ENCODE measurements at regions not wholly inside any gene's neighbourhood (a gene's known extent, or its start where the extent isn't known, plus 50 kb on each side); places are given as distances from the start of the nearest gene placed in this dataset.

DNA sequence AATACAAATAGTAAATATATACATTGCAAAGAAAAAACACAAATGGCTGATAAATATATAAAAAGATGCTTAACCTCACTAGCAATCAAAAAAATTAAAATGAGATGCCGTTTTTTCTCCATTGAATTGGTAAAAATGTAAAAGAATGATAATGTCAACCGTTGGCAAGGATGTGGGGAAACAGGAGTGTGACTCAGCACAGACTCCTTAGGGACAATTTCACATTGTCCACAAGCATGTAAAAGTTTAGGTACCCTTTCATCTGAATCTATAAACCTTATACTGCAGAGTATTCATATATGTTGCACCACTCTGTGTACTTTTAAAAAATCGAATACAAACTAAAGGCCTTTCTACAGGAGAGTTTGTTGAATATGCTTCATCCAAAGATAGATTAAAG lies 143.1 kb upstream of the RREB1 start:
- TF ChIP-seq, protein P1, sequence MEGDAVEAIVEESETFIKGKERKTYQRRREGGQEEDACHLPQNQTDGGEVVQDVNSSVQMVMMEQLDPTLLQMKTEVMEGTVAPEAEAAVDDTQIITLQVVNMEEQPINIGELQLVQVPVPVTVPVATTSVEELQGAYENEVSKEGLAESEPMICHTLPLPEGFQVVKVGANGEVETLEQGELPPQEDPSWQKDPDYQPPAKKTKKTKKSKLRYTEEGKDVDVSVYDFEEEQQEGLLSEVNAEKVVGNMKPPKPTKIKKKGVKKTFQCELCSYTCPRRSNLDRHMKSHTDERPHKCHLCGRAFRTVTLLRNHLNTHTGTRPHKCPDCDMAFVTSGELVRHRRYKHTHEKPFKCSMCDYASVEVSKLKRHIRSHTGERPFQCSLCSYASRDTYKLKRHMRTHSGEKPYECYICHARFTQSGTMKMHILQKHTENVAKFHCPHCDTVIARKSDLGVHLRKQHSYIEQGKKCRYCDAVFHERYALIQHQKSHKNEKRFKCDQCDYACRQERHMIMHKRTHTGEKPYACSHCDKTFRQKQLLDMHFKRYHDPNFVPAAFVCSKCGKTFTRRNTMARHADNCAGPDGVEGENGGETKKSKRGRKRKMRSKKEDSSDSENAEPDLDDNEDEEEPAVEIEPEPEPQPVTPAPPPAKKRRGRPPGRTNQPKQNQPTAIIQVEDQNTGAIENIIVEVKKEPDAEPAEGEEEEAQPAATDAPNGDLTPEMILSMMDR (conservative IDR thresholded peaks at IDR 0.05; ENCODE audit: low read depth, low read length) = no peak
- DNase-seq (ENCODE audit: low read depth) = no peak

DNA sequence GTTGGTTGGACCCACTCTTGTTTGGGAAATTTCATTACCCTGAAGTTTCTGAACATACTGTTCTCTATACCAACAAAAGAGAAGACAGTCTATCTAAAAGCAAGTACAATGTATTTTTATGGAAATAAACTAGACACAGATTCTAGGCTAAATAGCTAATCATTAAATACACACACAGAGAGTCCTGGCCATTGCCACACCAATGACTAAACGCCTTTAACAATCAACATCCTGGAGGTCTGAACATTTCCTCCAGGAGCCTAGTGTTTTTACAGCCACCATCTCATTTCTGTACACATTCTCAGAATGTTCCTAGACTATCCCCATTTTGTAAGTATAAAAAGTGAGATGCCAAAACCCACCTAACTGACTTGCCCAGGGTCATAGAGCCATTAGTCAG lies 141.6 kb upstream of the RREB1 start:
- TF ChIP-seq, protein P1 (conservative IDR thresholded peaks at IDR 0.05; ENCODE audit: low read depth, low read length) = no peak
- DNase-seq (ENCODE audit: low read depth) = peak; percentile 51
- H3K4me3 ChIP-seq (ENCODE audit: low read depth, low read length) = no peak overlapping the region

More for the DNA sequence above, 143.1 kb upstream of the RREB1 start:
- no peak overlapping the region for H3K4me3 ChIP-seq (ENCODE audit: low read depth, low read length)

DNA sequence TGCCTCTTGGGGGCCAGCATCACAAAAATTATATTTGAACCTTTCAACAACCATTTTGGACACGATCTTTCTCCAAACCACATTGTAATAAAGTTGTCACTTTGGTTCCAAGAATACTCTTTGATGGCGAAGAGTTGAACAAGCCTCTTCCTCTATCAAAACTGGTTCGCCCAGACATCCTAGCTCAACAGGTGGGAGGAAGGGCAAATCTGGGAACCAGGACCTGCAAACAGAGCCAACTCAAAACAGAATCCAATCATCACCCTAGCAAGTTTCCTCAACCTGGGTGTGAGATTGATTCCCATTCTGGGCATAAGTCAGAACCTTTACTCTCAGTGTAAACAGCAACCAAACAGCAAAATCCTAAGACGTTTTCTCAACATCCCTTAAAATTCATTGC lies 141.2 kb upstream of the RREB1 start:
- no peak overlapping the region for H3K4me3 ChIP-seq (ENCODE audit: low read depth, low read length)
- no peak for DNase-seq (ENCODE audit: low read depth)
- TF ChIP-seq, protein P1 (conservative IDR thresholded peaks at IDR 0.05; ENCODE audit: low read depth, low read length) = no peak

DNA sequence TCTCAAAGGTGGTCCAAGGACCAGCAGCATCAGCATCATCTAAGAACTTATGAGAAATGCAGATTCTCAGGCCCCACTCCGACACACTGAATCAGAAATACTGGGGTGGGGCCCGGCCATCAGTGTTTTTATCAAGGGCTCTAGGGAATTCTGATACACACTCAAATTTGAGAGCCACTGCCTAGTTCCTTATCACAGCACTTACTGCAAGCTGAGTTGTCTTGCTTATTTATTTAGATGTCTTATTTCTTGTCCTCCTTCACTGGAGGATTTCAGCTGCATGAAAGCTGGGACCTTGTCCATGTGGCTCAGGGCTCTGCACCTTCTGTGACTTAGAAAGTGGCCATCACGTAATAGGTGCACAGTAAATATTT lies 139.4 kb upstream of the RREB1 start:
- TF ChIP-seq, protein P1 (conservative IDR thresholded peaks at IDR 0.05; ENCODE audit: low read depth, low read length) = no peak

DNA sequence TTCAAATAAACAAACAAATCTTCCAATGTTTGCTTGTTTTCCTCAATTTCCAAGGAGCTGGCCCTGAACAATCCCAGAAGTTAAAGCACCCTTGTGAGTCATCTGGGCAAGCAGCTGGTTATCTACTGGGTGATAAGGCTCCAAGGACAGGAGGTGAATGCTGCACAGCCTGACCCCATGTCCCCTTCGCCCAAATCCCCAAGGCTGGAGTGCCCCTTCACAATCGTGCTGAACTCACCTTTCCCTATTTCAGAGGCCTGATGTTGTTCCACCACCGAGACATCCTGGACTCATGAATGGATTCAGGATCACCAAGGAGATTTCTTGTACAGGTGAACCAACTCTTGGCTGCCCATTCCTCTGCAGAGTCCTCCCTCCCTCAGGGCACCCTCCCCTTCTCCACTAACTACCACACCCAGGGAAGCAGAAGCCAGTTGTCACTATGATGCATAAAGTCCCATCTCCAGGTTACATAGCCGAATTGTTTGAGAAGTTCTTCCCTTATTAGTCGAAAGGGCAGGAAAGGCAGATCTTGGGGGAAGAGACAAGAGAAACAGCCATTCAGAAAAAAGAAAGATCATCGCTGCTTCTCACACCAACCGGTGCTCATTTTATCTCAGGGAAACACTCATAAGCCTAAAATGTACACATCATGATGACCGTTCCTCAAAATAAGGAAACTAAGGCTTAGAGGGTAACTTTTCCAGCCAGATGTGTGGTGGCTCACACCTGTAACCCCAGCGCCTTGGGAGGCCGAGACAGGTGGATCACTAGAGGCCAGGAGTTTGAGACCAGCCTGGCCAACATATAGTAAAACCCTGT lies 138.8 kb upstream of the RREB1 start:
- TF ChIP-seq, protein P1 (conservative IDR thresholded peaks at IDR 0.05; ENCODE audit: low read depth, low read length) = no peak
- no peak overlapping the region for H3K4me3 ChIP-seq (ENCODE audit: low read depth, low read length)
- DNase-seq (ENCODE audit: low read depth) = no peak

More for the DNA sequence above, 139.4 kb upstream of the RREB1 start:
- no peak overlapping the region for H3K4me3 ChIP-seq (ENCODE audit: low read depth, low read length)
- no peak for DNase-seq (ENCODE audit: low read depth)

DNA sequence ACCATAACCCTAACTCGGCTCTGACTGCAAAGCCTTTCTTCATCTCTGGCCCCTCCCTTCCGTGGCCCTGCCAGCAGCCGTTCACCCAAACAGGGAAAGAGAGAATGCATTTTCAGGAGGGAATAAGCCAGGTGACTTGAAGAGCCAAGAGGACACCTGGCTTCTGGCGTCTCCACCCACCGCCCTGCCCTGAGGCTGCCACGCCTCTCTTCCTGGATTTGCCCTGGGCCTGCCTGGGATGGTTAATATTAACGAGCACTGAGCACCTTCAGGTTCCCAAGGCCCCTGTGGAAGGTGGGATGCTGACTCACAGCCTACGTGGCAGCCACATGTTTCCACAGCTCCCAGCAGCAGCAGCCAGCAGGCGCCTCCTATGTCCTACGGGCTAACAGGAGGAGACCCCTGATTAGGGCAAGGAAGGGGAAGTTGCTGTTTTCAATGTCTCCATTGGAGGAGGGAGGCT lies 138.0 kb upstream of the RREB1 start:
- DNase-seq (ENCODE audit: low read depth) = peak; percentile 61
- peak overlapping the region; percentile 12 for H3K4me3 ChIP-seq (ENCODE audit: low read depth, low read length)
- TF ChIP-seq, protein P1 (conservative IDR thresholded peaks at IDR 0.05; ENCODE audit: low read depth, low read length) = peak; percentile 21

DNA sequence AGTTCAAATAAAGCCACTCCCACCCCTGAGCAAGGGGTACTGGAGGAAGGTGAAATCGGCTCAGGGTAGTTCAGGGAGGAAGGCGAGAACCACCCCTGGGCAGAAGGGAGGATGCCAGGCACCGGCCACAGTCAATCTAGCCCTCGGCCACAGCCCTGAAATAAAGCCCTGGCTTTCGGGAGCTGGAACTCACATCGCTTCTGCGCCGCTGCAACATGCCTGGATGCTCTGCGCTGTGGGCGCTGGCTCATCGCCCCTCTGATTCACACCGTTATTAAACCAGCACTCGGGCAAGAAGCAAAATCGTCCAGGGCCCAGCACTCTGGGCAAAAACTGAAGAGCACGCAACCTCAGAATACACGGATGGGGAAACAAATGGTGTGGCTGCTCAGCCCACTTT lies 136.9 kb upstream of the RREB1 start:
- no peak for DNase-seq (ENCODE audit: low read depth)
- TF ChIP-seq, protein P1 (conservative IDR thresholded peaks at IDR 0.05; ENCODE audit: low read depth, low read length) = no peak
- H3K4me3 ChIP-seq (ENCODE audit: low read depth, low read length) = no peak overlapping the region

Data from epithelial cell of proximal tubule (primary cell).